NCI-H1105 (cell line): ENCODE measurements at regions not wholly inside any gene's neighbourhood (a gene's known extent, or its start where the extent isn't known, plus 50 kb on each side); places are given as distances from the start of the nearest gene placed in this dataset.
"Not testable (repeated sequence)": the region's sequence is repeated elsewhere in the genome, so short reads cannot be mapped to it uniquely, and the experiment has no call there.

ENCODE experiments used
- DNase-seq: peaks from one replicate; lab custom pipeline; 2025; lab: John Stamatoyannopoulos, UW

GRCh38 chr11:95650276-95650675, 139.3 kb downstream of the FAM76B start:
- DNase-seq, result no peak

- no peak for DNase-seq
Observed at GRCh38 chr11:95647871-95648270, 141.7 kb downstream of the FAM76B start.

- no peak for DNase-seq
Observed at GRCh38 chr11:95647355-95647754, 142.2 kb downstream of the FAM76B start.

- no peak for DNase-seq
Observed at GRCh38 chr11:95641495-95641894, 148.1 kb downstream of the FAM76B start.

- DNase-seq, result no peak
Observed at GRCh38 chr11:95638501-95638900, 151.1 kb downstream of the FAM76B start.

- DNase-seq, result no peak
Observed at GRCh38 chr11:95625164-95625900, 164.2 kb downstream of the FAM76B start.

GRCh38 chr11:95616256-95616804, 173.3 kb downstream of the FAM76B start:
- no peak for DNase-seq

- DNase-seq, result no peak
Observed at GRCh38 chr11:95611827-95612226, 177.8 kb downstream of the FAM76B start.

GRCh38 chr11:95610185-95610584, 179.4 kb downstream of the FAM76B start:
- DNase-seq, result not testable (repeated sequence)

GRCh38 chr11:95608093-95608492, 181.5 kb downstream of the FAM76B start:
- DNase-seq, result no peak

GRCh38 chr11:95606824-95607223, 182.8 kb downstream of the FAM76B start:
- no peak for DNase-seq

GRCh38 chr11:95605271-95605940, 184.2 kb downstream of the FAM76B start:
- no peak for DNase-seq

- DNase-seq, result no peak
Observed at GRCh38 chr11:95599959-95600586, 189.5 kb downstream of the FAM76B start.

GRCh38 chr11:95595973-95596489, 193.6 kb downstream of the FAM76B start:
- DNase-seq, result no peak

- no peak for DNase-seq
Observed at GRCh38 chr11:95595541-95595940, 194.0 kb downstream of the FAM76B start.

- no peak for DNase-seq
Observed at GRCh38 chr11:95593111-95593510, 196.5 kb downstream of the FAM76B start.

GRCh38 chr11:95592471-95592870, 197.1 kb downstream of the FAM76B start:
- DNase-seq, result no peak

GRCh38 chr11:95589893-95590612, 199.5 kb downstream of the FAM76B start:
- DNase-seq, result no peak

- no peak for DNase-seq
Observed at GRCh38 chr11:95588821-95589220, 200.8 kb downstream of the FAM76B start.

GRCh38 chr11:95586661-95587060, 202.9 kb downstream of the FAM76B start:
- no peak for DNase-seq

GRCh38 chr11:95586155-95586554, 203.4 kb downstream of the FAM76B start:
- DNase-seq, result no peak

GRCh38 chr11:95585752-95586077, 203.9 kb downstream of the FAM76B start:
- DNase-seq, result no peak
